ENCODE measurements at regions not wholly inside any gene's neighbourhood (a gene's known extent, or its start where the extent isn't known, plus 50 kb on each side); places are given as distances from the start of the nearest gene placed in this dataset.

DNA sequence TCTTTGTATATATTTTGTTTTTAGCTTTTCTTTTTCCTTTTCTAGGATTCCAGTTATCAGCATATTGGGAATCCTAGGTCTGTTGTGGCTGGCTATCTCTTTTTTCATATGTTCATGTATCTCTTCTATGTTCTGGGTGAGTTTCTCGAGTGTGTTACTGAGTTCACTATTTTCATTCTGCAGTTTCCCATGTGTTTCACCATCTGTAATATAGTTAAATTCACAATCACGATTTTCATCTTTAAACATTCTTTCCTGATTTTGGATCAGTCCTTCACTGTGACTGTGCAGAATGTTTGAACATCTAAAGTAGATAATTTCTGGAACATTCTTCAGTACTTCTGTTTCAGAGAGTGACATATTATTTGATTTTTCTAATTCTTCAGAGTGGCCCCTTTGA, 862.1 kb downstream of the OLFM4 start:
- TF ChIP-seq, protein P1, sequence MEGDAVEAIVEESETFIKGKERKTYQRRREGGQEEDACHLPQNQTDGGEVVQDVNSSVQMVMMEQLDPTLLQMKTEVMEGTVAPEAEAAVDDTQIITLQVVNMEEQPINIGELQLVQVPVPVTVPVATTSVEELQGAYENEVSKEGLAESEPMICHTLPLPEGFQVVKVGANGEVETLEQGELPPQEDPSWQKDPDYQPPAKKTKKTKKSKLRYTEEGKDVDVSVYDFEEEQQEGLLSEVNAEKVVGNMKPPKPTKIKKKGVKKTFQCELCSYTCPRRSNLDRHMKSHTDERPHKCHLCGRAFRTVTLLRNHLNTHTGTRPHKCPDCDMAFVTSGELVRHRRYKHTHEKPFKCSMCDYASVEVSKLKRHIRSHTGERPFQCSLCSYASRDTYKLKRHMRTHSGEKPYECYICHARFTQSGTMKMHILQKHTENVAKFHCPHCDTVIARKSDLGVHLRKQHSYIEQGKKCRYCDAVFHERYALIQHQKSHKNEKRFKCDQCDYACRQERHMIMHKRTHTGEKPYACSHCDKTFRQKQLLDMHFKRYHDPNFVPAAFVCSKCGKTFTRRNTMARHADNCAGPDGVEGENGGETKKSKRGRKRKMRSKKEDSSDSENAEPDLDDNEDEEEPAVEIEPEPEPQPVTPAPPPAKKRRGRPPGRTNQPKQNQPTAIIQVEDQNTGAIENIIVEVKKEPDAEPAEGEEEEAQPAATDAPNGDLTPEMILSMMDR (IDR thresholded peaks at IDR 0.05), result no peak
- TF ChIP-seq POLR2A (IDR thresholded peaks at IDR 0.05), result no peak
